GM19395 (cell line): ENCODE measurements at regions not wholly inside any gene's neighbourhood (a gene's known extent, or its start where the extent isn't known, plus 50 kb on each side); places are given as distances from the start of the nearest gene placed in this dataset.
"Not testable (repeated sequence)": the region's sequence is repeated elsewhere in the genome, so short reads cannot be mapped to it uniquely, and the experiment has no call there.

Experiments
- ATAC-seq: cut with Tn5 transposase; IDR thresholded peaks from one replicate; pipeline ENCODE4 v1.9.1; 2021; ENCODE audit warnings: mild to moderate bottlenecking, moderate library complexity; ENCODE audit not compliant: unreplicated experiment

DNA sequence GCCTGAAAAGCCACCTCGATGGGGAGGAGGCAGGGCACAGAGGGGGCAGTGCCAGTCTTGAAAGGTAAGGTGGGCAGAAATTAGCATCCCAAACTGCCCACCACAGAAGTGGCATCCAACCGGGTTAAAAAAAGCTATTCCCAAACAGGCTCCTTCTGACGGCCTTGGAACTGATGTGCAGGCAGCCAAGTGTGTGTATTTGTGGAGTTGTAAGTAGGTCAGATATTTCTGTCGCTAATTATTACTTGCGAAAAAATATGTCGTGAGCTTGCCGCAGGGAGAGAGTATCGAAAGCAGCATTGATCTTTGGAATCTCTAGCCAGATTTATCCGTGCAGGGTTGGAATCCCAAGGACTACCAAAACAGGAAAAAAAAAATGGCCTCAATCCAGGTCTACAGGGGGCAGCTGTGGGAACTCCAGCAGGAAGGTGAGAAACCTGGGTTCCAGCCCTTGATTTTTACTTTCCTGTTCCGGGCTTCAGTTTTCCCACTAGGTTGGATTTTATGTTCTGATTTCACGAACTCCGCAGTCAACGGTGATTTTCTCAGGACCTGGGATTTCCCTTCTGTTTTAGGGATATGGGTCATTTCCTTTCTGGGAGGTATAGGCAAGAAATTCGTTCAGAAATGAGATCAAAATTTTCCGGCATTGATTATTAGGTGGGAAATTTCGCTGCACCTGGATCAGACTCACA, 200.8 kb downstream of the RGS3 start:
- ATAC-seq = no peak

DNA sequence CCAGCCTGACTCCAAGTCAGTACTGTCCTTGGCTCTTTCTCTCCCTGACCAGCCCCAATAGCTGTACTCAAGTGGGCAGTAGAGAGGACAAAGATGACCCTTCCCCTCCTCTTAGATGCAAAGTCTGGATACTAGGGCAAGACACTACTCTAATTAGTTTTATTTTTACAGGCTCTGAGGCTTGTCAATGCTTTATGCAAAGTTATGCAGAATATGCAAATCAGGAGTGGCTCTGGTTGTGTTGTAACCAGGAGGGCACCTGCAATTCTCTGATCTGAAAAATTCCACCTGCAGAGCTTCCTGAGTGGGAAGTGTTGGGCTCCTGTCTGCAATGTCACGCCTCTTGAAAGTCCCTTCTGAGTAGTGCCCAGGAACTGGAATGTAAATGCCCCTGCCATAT, 201.5 kb downstream of the RGS3 start:
- no peak for ATAC-seq

DNA sequence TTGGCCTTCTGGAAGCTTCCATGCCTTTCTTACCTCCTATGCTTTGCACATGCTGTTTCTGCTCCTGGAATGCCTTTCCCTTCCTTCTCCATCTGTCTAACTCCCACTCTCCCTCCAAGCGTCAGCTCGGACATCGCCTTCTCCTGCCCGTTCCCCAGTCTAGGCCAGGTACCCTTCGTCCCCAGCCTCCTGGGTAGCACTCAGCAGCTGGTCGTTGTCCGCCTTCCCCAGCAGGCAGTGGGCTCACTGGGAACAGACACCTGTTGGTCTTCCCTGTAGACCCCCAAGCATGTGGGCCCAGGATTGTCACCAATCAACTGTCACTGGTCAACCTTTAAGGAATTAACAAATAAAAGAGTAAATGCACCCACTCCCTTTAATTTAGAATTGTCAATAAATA, 202.2 kb downstream of the RGS3 start:
- no peak for ATAC-seq

DNA sequence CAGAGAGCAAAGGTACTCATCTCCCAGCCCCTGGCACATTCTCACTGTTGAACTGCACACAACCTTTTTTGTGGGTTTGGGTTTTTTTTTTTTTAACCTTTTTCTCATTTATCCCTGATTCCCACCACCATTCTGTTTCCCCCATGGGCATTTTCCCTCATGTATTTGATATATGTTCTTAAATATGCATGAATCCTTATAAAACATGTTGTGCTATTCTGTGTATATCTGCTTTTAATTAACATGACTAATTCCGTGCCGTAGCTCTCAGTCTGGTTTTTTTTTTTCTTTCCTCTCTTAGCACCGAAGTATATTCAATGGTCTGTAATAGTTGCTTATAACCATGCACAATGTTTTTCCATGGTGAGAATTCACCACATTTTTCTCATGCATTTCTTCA, 204.5 kb downstream of the RGS3 start:
- ATAC-seq = no peak

DNA sequence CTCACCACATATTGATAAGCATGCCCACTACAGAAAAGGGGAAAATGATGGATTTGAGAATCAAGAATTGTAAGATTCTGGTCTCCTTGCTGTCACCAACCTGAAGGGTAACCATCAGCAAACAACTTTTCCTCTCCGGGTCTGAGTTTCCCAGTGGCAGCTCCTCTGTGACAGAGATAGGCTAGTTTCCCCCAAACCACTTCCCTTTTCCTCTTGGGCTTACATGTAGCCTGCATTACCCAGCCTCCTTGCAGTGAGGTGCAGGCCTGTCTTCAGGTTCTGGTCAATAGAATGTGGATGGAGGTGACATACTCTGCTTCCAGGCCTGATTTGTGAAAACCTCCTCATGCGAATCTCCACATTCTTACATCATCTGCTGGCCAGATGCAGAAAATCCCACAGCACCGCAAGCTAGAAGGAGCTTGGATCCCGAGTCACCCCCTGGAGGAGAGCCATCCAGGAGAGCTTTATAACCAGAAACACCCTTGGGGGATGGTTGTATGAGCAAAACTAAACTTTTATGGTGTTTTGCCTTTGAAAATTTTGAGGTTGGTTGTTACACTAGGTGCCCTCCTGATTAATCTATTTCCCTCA, 206.1 kb downstream of the RGS3 start:
- ATAC-seq = no peak

DNA sequence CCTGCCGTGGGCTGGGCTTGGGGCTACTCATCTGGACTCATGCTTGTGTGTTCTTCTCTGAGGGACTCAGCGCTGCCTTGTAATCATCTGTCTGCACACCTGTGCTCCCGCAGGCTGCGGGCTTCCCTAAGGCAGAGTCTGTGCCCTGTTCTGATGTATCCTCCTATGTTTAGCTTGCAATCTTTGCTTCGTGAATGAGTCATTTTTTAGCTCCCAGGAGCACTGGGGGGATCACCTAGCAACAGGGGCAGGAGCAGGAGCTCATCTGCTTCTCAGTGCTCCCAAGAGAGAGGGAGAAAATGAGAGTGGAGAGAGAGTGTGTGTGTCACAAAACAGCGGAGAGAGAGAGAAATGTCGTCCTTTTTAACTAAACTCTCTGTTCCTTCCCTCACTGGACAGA, 202.4 kb upstream of the ZNF618 start:
- ATAC-seq = no peak

DNA sequence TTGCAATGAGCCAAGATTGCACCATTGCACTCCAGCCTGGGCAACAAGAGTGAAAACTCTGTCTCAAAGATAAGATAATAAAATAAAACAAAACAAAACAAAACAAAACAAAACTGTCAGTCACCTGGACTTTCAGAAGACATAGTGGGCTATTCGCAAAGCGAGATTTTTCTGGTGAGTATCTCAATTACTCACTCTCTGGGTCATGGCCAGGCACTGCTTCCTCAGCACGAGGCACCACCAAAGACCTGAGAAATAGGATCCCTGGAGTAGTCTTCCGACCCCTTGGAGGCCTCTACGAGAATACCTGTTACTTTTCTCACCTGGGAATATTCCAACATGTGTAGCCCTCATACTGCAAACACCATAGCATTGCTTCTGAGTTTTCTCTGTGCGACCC, 201.7 kb upstream of the ZNF618 start:
- no peak for ATAC-seq

DNA sequence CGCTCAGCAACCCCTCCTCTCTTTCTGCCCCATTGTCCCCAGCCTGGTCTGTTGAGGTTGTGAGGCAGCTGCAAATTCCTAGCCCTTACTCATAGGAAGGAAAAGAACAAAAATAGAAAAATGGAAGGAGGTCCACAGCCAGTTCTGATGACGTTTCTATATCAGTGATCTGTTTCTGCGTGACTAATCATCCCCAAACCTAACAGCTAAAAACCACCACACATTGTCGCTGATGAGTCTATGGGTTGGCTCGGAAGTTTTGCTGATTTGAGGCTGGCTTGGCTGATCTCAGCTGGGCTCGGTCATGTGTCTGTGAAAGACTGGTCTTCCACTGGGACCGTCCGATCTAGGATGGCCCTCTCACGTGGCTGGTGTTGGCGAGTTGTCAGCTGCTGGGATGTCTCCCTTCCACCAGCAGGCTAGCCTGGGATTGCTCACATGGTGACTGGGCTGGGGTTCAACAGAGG, 200.6 kb upstream of the ZNF618 start:
- ATAC-seq = no peak

DNA sequence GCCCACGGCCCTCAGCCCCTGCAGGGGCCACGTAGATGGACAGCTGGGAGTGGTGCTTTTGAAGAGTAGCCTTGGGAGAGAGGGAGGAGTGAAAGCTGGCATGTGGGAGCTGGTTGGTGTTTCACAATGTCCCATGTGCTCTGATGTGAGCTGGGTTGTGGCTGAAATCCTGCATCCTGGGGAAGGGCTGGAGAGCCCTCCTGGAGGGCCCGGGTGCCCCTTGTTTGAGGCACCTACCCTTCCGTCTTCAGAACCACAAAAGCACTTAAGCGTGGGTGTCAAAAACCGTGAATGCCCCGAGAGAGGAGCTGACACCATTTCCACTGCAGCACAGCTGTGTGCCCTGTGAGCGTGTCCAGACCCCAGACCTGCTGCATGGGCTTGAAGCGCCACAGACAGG, 199.1 kb upstream of the ZNF618 start:
- no peak for ATAC-seq

DNA sequence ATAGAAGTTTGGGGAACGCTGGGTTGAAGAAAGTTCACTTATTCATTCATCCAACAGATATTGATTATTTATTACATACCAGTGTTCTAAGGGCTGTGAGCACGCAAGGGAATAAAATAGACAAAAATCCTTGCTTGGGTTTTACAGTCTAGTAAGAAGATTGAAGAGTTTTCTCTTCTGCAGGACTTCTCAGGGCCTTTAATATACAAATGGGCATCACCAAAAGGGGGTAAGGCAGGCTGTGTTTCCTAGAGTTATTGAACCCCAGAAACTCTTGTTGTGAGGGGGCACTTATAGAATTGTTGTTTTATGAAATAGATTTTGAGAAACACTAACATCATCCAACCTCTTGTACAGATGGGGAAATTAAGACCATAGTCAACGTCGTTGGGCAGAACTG, 198.5 kb upstream of the ZNF618 start:
- no peak for ATAC-seq

DNA sequence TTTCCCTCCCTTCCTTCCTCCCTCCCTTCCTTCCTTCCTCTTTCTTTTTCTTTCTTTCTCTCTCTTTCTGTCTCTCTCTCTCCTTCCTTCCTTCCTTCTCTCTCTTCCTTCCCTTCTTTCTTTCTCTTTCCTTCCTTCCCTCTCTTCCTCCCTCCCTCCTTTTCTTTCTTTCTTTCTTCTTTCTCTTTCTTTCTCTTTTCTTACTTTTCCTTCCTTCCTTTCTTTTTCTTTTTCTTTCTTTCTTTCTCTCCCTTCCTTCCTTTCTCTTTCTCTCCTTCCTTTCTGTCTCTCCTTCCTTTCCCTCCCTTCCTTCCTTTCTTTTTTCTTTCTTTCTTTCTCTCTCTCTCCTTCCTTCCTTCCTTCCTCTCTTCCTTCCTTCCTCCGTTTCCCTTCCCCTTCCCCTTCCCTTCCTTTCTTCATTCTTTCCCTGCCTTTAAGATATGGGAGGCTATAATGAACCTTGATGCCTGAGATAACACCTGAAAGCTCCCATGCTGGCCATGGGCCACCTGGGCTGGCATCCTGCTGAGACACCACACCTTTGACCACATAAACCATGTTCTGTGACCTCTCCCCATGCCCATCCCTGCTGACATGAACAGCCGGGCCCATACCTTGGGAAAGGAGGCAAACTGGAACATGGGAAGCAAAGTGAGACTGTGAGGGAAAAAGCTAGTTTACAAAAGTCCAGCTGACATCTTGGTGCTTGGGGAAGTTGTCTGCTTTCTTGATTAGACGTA, 197.8 kb upstream of the ZNF618 start:
- ATAC-seq = no peak

DNA sequence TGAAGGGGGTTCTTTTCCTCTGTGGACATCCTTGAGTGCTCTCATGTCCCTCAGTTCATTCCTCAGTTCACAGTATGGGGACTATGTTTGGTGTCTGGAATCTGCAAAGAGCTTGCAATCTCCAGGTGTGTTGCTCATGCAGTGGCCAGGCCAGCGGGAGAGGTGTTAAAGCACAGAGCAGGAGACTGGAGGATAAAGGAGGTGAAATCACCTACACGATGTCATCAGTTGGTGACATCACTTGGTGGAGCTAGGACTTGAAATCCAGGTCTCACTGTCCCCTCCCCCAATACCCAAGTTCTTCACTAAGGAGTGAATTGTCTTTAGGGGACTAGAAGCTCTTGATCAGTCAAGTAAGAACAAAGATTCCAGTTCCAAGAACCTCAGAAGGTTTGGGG, 197.3 kb upstream of the ZNF618 start:
- no peak for ATAC-seq

DNA sequence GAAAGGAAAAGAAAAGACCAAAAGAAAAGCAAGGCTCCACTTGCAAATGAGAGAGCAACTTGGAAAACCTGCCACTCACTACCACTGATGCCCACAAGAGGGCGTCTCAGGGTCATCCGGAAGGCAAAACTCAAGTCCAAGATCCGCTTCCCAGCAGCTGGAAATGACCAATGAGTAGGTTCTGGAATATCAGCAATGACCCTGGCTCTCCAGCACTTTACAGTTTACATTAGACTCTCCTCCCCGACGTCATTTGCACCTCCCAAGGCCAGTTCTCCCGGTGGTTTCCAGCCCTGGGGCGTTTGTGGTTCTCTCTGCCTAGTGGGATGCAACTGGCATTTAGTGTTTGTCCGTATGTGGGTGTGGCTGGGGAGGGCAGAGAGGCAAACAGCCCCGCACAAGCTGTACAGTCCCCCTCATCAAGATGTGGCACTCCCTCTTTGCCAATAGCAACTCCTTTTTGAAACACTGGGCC, 193.8 kb upstream of the ZNF618 start:
- no peak for ATAC-seq

DNA sequence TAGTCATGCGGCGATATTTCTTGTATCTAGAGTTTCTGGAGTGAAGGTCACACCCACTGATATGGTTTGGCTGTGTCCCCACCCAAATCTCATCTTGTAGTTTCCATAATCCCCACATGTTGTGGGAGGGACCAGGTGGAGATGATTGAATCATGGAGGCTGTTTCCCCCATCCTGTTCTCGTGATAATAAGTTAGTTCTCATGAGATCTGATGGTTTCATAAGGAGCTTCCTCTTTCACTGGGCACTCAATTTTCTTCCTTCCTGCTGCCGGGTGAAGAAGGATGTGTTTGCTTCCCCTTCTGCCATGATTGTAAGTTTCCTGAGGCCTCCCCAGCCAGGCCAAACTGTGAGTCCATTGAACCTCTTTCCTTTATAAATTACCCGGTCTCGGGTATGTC, 190.5 kb upstream of the ZNF618 start:
- ATAC-seq = not testable (repeated sequence)

DNA sequence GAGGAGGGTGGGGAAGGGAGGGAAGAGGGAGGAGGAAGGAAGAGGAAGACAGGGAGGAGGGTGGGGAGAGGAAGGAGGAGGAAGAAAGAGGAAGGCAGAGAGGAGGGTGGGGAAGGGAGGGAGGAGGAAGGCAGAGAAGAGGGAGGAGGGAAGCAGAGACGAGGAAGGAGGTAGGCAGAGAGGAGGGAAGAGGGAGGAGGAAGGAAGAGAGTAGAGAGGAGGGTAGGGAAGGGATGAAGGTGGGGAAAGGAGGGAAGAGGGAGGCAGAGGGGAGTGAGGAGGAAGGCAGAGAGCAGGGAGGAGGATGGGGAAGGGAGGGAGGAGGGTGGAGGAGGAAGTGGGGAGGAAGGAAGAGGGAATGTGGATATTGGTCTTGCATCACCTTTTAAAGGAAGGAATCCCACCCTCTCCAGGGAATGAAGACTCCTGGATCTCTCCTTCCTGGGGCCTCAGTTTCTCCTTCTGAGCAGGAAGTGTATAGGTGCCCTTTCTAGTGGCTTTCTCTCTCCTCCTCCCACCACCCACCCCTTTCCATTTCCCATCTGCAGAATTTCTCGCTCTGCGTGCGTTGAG, 188.9 kb upstream of the ZNF618 start:
- no peak for ATAC-seq

DNA sequence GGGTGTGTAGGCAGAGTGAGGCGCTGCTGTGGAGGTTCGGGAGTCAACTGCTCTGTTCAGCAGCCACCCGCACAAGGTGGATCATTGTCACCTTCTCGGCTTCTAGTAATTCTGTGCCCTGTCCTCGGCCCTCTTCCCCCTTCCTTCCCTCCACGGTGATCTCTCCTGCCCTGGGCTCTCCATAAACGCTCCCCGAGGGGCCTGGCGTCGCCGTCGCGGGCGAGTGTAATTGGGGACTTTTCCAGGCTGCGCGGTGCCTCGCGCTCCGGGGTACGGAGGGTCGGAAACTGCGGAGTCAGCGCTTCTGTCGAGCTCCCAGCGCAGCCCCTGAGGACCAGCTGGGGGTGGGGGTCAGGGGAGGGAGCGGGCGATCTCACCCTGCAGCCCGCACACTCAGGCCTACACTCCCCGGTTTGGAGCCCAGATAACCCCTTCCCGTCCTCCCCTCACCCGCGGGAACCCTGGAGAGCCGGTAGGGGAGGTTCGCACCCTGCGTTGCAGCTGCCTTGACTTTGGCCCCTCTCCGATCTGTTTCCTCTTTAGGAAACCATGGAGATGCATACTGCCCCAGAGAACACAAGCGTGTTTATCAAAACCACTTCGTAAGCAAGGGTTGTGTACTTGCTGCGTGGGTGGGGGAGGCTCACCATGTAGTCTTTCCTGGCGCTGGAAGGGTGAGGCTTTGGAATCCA, 188.3 kb upstream of the ZNF618 start:
- ATAC-seq = no peak

DNA sequence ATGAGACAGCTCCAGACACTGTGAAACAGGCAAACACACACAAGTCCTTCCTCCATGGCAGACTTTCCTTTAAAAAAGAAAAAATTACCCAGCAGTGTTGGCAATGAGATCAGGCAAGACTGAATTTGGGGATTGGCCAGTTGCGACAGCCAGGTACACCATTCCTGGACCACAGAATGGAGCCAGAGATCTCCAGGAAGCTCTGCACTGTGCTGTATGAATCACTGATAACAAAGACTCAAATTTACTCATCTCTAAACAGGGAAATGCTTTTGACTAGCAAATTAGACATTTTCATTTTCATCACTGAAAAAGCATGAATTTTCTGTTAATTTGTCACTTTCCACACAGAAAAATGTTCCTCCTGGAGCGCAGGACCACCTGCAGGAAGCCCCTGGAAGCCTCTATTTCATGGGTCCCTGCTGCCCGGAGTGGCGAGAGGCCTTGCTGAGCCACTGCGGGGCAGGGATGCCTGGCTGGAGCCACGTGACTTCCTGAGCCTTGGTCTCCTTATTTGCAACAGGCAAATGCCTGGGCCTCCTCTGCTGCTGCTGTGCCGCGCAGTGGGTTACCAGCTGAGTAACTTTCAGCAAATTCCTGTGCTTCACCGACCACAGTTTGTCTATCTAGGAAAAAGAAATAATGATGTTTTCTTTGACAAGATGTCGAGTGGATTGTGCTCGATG, 185.9 kb upstream of the ZNF618 start:
- ATAC-seq = peak; percentile 58

DNA sequence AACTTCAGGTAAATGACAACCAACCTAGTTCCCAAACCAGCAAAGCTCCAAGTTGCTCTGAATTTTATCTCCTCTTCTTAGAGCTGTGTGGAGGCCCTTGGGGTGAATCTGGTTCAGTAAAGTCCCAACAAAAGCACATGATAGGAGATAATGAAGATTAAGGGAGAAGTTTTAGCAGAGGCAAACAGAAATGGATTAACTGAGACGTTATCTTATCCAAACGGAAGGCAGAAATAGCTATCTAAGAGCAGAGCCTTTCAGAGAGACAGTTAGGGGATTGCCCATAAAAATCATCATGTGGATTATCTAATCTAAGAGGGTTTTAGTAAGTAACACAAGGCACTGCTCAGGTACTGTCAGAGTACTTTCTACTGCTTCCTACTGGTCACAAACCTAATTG, 183.9 kb upstream of the ZNF618 start:
- no peak for ATAC-seq

DNA sequence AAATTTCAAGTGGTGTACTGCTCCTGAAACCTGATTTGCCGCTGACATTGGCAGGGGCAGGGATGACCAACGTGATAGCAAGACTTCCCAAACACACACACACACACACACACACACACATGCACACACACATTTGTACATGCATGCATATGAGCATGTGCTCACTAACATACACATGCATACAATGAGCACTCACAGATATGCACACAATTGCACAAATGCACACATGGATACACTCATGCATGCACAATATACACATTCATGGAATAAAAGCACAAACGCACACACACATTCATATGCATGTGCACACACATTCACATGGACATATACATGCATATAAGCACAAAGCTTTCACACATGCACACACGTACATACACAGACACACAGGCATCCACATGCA, 181.2 kb upstream of the ZNF618 start:
- ATAC-seq = no peak

DNA sequence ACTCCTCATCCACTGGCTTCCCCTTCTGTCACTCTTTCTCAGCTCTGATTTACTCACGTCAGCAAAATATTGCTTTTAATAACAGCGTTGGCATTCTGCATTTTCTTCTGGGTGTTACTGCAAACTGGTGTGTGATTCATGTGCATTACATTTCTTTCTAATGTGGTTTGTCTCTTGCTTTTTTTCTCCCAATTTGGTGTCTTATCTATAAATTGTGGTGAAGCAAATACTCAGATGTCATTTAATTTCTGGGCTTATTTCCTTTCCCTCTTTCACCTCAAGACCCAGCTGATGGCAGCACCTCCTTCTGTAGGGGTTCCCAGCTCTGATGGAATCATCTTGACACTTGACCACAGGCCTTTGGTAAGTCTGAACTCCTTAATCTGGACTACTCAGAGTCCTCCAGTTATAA, 180.7 kb upstream of the ZNF618 start:
- ATAC-seq = no peak

DNA sequence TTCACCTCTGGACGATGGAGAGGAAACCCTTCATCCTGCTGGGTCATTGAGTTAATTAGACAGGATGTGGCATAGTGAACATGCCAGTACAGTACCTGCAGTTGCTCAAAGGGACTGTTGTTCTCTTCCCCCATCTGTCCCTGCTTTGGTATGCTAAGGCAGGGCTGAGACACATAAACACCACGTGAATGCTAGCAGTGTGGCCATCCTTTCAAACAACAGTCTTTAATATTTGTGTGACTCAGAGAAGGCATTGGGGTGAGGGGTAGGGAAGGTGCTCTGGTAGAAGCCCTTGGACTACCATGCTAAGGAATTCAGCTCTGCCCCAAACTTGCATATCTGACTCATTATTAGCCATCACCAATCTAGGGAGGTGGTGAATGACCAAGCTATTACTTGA, 180.2 kb upstream of the ZNF618 start:
- no peak for ATAC-seq
